Suppressor macrophage (primary cell): ENCODE measurements at regions not wholly inside any gene's neighbourhood (a gene's known extent, or its start where the extent isn't known, plus 50 kb on each side); places are given as distances from the start of the nearest gene placed in this dataset.
A peak's percentile ranks its signal among the peaks of the same experiment; 100 is the strongest.

Experiments
- DNase-seq, 4 experiments: peaks; one replicate each; pipeline ENCODE4 v3.0.0-alpha.2; 2020 to 2022

DNA sequence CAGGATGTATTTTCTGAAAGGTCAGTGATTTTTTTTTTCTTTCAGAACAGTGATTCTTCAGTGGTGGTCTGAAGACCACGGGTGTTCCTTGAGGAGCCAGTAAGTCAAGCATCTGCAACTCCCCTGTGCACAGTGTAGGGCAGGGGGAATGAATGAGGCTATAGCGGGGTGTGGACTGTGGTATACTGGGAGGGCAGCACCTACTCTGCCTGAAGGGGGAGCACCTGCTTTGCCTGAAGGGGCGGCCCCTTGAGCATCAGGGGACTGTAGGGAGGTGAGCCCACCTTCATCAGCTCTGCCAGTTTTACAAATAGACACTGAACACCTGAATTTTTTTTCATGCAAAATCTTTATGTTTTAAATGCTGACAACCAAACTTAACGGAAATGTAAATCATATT is 77.5 kb upstream of the RIPOR2 start:
- no peak for DNase-seq

DNA sequence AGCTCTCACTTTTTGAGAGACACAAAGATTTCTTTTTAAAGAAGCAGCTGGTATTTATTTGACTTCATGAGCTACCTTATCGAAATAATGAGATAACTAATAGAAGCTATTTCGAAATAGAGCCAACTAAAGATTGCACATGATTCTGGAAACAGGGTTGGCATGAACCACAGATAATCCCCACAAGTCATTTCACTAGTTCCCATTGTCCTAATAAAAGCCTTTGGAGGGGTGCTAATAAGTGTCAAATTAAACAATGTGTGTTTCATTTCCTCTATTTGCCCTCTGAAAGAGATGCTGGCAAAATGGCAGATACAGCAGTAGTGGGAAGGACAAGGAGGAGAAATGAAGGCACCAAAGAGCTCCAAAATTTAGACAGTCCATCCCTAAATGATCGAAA is 78.6 kb upstream of the RIPOR2 start:
- peak in 1 of 4 experiments; percentile 35 for DNase-seq

DNA sequence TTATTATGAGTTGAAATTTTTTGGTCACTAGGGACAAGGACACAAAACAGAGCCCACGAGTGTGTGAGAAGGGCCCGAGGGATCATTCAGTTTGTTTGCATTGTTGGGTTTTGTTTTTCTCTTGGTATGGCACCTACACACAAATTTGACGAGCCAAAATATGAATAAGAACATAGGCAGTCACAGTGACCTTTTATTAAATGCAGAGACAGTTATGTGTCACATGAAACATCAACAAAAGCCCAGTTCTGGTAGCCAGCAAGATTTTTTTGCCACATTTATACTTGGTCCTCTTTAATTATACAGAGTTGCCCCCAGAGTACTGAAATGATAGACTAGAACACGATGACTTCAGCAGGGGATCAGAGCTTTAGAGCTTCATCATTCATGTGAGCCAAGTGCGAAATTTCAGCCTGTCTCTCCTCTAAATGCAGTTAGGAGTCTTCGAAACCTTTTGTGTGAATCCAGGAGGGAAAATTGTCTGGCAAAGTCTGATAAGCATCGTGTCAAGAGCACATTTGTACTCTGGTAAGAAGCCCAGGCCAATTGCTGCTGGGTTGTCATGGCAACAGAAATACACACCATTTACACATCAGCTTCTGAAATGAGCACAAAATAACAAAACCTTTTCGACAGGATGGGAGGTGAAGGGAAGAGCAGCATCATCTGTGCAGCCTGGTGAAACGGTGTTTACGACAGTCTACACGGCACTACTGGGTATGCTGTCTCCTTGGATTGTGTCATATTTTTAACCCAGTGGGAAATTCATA is 79.2 kb upstream of the RIPOR2 start:
- no peak for DNase-seq

DNA sequence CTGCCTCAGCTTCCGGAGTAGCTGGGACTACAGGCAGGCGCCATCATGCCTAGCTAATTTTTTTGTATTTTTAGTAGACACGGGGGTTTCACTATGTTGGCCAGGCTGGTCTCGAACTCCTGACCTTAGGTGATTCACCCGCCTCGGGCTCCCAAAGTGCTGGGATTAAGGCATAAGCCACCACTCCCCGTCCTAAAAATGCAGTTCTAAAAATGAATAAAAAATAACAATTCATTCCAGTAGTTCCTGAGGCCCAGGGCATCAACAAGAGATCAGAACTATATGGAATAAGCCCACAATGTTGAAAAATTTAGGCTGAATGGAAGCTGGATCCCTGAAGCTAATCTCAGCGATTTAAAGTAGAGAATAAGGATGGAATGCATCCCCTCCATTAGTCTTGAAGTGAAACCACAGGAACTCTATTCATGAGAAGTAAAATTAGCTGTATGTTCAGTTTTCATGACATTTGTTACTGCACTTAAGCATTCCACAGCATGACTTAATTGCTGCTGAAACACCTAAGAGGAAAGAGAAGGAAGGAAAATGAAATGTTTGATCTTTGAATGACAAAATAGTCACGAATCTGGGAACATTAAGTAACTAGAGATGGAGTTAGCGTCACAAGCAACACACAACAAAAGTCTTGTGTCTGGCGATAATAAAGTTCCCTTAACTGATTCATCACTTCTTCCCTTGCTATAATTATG is 80.4 kb upstream of the RIPOR2 start:
- DNase-seq: peak in 2 of 4 experiments; percentile 61 to 69

DNA sequence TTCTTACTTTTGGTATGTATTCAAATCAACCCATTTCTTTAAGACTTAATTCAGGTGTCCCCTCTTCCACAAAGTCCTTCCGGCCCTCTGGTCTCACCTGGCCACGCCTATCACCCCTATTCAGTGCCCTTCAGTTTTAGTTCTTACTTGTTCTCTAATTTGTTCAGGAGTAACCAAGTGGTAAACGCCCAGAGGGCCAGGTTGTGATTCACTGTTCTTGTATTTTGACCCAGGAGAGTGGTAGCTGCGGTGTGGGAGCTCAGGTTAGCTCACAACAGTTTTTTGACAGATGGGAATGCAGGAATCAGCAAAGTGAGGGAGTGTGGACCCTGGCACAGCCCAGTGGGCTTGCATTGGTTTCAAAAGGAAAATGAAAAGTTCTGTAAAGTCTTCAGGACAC is 81.7 kb upstream of the RIPOR2 start:
- DNase-seq: no peak

DNA sequence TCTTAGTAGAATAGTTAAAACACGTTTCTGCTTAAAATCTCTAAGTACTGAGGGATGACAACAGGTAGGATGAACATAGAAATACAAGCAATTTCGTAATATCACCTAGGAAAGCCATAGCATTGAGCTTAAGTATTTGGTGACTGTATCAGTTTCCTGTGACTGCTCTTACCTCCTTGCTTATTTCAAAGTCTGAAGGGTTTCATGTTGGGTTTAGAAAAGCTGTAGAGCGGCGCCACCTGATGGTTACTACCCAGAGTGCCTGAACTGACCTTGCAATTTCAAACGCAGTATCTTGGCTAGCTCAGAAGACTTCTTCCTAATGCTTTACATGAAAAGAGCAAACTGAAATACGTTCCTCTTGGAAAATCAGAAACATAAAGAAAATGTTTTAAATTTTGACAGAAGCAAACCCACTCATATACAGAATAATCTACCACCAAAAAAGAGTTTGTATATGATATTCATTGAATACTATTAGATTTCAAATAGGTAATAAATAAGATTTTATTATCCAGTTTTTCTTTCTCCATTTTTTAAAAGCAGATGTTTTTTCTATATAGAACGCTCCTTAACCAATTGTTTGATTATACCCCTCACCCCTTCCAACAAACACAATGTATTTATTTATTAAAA is 82.3 kb upstream of the RIPOR2 start:
- DNase-seq: peak; percentile 87 to 91 (median 88)

DNA sequence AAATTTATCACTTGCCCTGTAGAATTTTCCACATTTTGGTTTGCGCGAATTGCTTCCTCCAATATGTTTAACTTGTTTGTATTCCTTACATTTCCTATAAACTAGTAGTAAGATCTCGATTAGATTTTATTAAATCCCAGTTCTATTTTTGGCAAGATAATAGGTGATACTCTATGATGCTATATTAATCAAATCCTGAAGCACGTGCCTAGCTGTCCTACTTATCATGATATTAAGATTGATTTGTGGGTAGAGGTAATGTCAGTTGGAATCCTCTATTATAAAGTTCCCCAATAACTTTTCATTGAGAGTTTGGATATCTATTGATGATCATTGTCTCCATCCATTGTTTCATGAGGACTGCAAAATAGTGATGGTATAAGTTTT is 82.8 kb upstream of the RIPOR2 start:
- DNase-seq: no peak

DNA sequence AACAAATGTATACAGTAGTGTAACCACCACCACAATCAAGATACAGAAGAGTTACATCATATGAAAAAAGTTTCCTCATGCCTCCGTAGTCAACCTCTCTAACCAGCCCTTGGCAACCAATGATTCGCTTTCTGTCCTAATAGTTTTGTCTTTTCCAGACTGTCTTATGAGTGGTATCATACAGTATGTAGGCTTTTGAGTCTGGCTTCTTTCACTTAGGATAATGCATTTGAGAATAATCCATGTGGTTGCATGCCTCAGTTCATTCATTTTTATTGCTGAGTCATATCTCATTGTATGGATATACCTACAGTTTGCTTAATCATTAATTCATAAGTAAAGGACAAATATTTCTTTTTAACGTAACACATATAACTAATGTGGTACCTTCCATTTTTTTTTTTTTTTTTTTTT is 86.4 kb upstream of the RIPOR2 start:
- DNase-seq: peak in 1 of 4 experiments; percentile 33

DNA sequence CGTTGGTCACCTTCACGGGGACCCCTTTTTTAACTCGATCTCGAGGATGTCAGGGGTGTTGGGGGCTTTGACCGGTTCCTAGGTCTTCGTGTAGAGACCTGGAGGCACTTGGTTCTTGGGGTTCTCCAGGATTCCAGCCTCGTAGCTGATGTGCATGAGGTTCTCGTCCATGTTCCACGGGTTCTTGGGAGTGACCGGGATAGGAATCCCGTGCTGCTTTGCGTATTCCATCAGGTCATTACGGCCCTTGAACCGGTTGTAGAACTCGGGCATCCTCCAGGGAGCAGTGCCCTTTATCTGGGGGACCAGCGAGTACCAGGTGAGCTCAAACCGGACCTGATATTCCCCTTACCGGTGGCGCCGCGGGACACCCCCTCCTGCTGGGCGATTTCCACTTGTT is 88.0 kb upstream of the RIPOR2 start:
- DNase-seq: no peak

DNA sequence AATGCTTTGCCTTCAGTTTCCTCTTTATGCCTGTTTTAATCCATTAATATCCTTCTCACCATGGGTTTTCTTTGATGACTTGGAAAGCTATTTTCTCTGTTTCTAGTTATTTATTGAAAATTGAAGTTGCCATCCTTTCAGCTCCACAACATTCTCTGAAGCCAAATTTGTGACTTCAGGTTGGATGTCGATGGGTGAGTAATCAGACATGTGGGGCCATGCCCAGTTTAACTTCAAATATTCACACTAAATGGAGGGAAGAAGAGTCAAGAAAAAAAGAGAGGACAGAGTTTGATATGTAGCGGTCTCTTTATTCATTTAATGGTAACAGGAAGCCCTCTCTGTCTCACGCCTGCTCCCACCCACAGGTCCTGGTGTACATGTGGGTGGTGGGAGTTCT is 89.1 kb upstream of the RIPOR2 start:
- no peak for DNase-seq

DNA sequence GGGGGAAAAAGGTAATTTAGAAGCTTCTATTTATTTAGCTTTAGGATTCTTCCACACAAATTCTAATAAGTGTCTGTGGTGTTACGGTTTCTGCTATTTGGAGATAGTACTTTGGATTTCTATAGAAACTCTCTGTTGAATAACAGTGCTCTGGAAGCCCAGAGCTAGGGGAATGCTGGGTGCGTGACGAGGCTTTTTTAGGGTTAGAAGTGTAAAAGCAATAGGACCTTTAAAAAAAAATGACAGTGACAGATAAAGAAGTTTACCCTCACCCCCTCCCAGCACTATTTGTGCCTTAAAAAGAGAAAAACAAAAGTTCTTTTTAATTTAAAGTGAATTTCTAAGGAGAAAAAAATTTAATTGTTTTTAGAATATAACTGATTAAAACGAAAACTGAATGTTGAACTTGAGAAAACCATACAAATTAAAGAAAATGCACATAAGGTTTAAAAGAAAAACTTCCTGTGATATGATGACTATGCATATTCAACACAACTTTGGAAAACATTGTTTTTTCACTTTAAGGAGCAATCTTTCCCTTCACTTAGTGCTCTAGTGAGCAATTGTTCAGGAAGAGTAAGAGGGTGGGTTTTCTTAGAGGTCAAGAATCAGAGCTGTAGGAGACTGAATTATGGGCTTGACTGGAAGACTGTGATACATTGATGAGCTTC is 89.6 kb upstream of the RIPOR2 start:
- no peak for DNase-seq

DNA sequence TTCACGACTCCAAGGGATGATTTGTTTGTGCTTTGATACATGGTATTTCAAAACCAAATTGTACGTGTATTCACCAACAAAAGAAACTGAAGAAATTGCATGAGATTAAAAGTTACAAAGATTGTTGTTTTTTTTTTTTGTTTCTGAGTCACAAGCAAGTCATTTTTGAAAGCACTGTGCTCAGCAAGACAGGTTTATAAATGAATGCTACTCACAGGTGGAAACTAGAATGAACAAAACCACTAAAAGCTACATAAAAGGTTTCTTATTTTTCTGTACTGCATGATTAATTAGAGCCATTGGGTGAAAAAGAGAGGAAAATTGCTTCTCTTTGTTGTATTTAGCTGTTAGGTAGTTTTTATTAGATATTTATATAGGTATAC is 90.2 kb upstream of the RIPOR2 start:
- no peak for DNase-seq

DNA sequence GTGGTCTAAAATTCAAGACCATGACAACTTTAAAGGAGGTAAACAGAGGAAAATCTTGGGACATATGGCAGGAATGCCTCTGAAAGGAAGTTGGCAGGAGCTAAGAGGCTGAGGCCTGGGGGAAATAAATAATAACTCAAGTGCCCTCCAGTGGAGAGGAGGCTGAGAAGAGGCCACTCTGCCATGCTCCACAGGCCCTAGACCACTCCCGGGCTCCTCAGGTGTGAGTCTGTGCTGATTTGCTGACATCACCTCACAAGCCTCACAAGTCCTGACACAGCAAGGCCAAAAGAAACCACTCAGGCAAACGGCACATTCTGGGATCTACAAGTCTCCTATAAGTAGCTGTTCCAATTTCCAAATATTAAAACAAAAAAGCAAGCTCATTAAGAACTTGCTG is 91.0 kb upstream of the RIPOR2 start:
- DNase-seq: no peak

DNA sequence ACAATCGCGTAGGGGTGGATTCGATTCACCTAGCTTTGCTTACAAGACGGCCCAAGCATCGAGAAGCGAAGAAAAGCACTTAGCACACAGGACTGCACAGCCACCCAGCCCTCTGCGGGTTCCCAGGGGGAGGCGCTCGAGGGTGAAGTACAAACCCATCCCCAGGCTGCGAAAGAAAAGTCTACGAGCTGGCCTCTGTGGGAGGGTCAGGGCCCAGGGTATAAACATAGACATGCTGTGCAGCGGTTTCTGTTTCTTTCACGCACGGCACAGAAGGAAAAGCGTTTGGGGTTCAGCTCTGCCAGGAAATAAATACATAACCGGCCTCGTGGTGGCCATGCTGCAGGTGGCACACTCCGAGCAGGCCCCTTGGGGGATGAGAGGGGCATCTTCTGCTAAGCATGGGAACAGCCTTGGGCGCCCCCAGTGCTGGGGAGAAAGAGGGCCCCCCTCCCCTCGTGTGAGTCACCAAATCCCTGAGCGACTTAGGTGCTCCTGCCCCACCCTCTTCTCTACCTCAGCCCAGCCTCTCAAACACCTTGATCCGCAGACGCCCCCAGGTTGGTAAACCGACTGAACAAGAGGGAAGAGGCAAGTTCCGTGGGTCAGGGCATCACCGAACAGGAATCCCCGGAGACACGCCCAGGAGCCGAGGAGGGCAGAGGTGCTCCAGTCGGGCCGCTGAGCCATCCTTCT is 91.6 kb upstream of the RIPOR2 start:
- DNase-seq: peak in 3 of 4 experiments; percentile 23 to 50 (median 44)

DNA sequence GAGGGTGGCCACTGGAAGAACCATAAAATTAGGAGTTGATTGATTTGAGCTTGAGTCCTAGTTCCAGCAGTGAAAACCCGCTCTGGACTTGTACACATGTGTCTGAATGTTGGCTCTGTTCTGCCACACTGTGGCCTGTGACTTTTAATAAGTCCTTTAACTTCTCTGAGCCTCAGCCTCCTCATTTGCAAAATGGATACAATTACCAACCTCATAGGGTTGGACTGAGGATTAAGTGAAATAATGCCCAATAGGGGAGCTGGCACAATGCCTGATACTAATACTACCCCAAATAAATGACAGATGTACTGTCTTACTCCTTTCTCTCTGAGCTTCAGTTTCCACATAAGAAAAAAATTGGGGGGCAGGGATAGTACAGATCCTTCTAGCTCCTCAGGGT is 92.6 kb upstream of the RIPOR2 start:
- no peak for DNase-seq

DNA sequence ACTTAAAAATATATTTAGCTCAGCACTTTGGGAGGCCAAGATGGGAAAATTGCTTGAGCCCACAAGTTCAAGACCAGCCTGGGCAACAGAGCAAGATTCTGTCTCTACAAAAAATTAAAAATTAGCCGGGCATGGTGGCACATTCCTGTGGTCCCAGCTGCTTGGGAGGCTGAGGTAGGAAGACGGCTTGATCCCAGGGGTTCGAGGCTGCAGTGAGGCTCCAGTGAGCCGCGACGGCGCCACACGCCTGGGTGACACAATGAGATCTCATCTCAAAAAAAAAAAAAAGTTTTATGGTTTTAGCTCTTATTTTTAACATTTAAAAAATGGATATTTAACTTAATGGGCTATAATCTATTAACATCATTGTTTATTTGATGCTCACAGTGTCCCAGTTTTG is 97.2 kb upstream of the RIPOR2 start:
- DNase-seq: no peak

DNA sequence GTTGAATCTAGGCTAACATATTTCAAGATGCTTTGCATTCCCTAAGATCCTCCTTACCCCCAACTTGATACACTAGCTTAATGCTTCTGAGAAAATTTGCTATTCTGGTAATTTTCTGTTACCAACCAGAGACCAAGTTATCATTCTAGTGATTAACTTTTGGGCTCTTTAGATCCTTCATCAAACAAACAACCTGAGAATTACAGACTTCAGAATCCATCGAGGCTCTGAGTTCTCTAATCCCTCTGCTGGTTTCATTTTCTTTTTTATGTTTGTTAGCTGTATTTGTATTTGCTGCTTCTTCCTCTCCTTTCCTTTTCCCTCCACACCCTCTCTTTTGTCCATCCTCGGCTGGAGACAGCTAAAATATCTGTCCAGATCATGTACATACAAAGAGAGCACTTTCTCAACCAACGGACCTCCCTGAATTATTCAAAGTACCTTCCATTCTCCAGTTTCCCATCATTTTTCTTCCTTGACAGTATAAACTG is 98.7 kb upstream of the RIPOR2 start:
- DNase-seq: no peak

DNA sequence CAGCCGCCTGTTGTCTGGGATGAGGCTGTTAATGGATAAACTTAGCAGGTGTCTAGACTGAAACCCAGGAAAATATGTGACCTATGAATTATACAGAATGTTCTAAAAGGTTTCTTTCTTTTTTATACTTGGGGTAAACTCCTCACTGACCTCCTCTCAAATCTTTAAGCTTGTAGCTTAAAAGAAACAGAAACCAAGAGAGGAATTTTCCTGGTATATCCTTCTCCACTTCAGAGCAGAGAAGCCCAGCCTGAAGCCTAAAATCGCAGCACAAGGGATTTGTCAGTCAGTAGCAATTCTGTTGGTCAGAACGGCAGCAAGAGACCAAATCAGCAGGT is 99.4 kb upstream of the RIPOR2 start:
- peak in 2 of 4 experiments; percentile 25 to 28 for DNase-seq

DNA sequence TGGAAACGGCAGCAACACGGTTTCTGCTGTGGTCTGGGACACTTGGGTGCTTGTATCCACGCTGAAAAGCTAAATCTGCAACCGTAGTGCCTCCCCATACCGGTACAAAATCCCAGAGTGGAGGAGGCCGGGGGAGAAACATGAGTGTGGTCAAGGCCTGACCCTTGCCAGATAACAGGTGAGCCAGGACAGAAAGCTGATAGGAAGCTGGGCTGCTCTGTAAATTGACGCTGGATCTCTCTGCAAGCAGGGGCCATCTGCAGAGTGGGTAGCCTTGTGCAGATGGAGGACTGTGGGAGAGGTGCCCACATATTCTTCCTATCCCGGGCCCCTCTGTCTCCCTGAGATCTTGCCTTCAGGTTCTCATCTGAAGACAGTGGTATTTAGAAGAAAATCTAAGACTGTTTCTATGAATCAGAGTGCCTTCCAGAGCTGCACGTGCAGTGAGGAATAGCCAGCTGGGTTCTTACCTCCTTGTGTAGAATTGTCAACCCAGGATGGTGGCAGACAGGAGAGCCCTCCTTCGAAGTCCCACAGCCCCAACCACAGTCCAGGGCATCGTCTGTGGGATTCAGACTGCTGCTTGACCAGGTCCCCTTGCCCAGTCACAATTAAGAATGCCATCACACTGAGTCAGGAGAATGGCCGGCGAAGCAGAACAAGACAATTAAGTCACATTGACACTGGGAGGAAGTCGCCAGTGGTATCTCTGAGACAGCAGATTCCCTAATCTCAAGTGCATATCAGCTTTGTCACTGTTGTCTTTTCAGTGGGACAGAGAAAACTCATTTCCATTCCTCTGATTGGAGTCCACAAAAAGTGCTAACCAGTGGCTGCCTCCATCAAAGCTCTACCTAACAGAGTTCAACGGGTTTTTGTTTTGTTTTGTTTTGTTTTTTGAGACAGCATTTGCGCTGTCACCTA is 100.0 kb upstream of the RIPOR2 start:
- DNase-seq: peak; percentile 57 to 72 (median 66)

DNA sequence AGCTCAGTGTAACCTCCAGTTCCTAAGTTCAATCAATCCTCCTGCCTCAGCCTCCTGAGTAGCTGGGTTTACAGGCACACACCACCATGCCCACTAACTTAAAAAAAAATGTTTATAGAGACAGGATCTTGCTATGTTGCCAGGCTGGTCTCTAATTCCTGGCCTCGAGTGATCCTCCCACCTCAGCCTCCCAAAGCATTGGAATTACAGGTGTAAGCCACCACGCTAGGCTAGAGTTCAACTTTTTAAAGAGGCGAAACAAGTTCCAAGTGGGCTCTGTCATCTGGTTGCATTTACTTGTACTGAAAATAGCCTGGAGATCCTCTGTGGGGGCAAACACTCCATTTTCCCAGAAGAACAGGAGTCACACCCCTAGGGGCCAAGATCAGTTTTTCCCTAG is 100.7 kb upstream of the RIPOR2 start:
- no peak for DNase-seq

DNA sequence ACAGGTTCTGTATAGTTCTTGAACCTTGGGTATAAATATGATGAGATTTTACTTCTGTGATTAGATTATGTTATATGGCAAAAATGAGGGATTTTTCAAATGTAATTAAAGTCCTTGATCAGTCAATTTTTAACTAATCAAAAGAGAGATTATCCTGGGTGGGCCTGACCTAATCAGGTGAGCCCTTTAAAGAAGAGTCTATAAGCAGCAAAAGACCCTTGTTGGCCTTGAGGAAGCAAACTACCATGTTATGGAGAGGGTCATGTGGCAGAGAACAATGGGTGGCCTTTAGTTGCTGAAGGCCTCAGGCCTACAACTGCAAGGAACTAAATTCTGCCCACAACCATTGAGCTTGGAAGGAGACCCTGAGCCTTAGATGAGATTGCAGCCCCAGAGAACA is 102.5 kb upstream of the RIPOR2 start:
- no peak for DNase-seq

DNA sequence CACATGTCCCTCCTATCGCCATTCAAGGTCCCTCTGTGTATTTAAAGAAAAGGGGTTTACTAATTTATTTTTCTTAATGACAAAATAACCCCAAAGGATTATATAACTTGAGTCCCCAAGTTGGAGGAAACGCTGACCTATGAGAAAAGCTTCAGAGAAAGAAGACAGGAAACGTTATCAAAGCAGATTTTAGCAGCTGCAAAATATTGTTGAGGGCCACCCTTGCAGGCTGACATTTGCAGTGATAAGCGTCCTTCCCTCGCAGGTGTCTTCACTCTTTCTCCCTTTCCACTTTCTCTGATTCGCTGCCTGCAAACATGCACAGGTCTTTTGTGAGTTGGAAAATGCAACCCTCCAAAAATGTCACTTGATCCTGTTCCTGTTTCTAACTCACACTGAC is 103.2 kb upstream of the RIPOR2 start:
- DNase-seq: no peak
